Right lobe of liver (tissue), 6 donors: ENCODE measurements at regions not wholly inside any gene's neighbourhood (a gene's known extent, or its start where the extent isn't known, plus 50 kb on each side); places are given as distances from the start of the nearest gene placed in this dataset.

Experiments
- ATAC-seq, 4 donors: fragments of 200-7000 bp; cut with Tn5 transposase; one replicate each; pipeline ENCODE4 v1.9.1; 2020; ENCODE audit warnings: mild to moderate bottlenecking in 4 of 4, moderate library complexity in 4 of 4
- DNase-seq, 3 donors: peaks; one replicate each; pipeline ENCODE4 v3.0.0-alpha.2; 2020
- H3K27ac ChIP-seq, 3 donors: fragments of 200-600 bp; one replicate each; pipeline ENCODE4 v1.8.0; 2022
- H3K27me3 ChIP-seq, 2 donors: fragments of 200-600 bp; one replicate each; pipeline ENCODE4 v1.8.0; 2022
- H3K36me3 ChIP-seq, 4 donors: fragments of 200-600 bp; sonication (generic) in 1 of 4; one replicate each; pipeline versions ENCODE4 v1.5.1 to v1.8.0; 2017 to 2022; ENCODE audit warnings: control low read depth in 1 of 4
- H3K4me1 ChIP-seq, 4 donors: fragments of 200-600 bp; sonication (generic) in 1 of 4; one replicate each; pipeline versions ENCODE4 v1.5.1 to v1.8.0; 2017 to 2022; ENCODE audit warnings: control low read depth in 1 of 4
- H3K4me3 ChIP-seq, 3 donors: fragments of 200-600 bp; one replicate each; pipeline ENCODE4 v1.8.0; 2022
- H3K9me3 ChIP-seq, 4 donors: fragments of 200-600 bp; sonication (generic) in 1 of 4; one replicate each; pipeline versions ENCODE4 v1.5.1 to v1.8.0; 2017 to 2022; ENCODE audit warnings: control low read depth in 1 of 4
- CTCF ChIP-seq, 4 donors: fragments of 200-600 bp in 3 of 4; fragments of 450-650 bp in 1 of 4; IDR thresholded peaks; one replicate each; pipeline versions ENCODE4 v1.5.1 to v1.8.0; 2016 to 2022; ENCODE audit warnings: antibody characterized with exemption in 4 of 4, mild to moderate bottlenecking in 2 of 4
- POLR2A ChIP-seq: fragments of 450-650 bp; IDR thresholded peaks from one replicate; pipeline ENCODE4 v1.6.1; 2017; ENCODE audit warnings: antibody characterized with exemption, mild to moderate bottlenecking
- WGBS: methylation state at CpG from one replicate; pipeline ENCODE4 v1.1.6; 2018; ENCODE audit warnings: low coverage, low lambda C conversion rate; ENCODE audit not compliant: insufficient coverage; ENCODE audit errors: missing lambda C conversion rate; 5-methylcytosine and 5-hydroxymethylcytosine counted together
- intact Hi-C, 2 donors: fragments of 100-400 bp; cut with DNase I; formaldehyde crosslinking; loops; one replicate each; pipeline versions ENCODE4 v1.11.2 to v1.14.1; 2022
- donor health status: DM: no; HTN: yes; CAD: no.
- donor health status: DM: no; HTN: no; CAD: no.
- donor health status: DM: no; HTN: no; CAD: no.
- donor health status: DM: no; HTN: yes; CAD: no.
- donor health status: DM: no; HTN: yes; CAD: no.

DNA sequence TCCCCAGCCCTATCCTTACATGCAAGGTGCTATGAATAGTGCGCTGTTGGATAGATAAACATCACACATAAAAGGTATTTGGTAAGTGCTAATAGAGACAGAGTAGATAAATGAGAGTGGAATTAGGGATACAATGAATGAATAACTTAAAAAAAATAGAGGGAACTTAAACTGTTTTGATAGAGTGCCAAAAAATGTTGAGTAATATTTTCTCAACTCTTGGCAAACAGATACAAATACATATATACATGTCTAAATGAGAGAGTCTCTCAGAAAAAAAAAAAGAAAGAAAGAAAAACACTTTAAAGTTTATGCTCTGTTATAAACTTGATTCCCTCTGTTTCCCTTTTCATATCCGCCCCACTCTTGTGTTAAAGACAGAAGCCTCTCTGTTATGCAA lies 667.4 kb downstream of the ROBO2 start:
- Histone ChIP-seq H3K4me1 (no peaks in the 10 kb centered on the region), H3K27ac (no peak overlapping the region), H3K27me3 (no peaks in the 10 kb centered on the region), H3K9me3 (no peaks in the 10 kb centered on the region), H3K36me3 (no peaks in the 10 kb centered on the region), H3K4me3 (no peak overlapping the region)
- WGBS = 50% methylated on average over 2 of the region's 2 CpGs
- TF ChIP-seq POLR2A (no peak), CTCF (IDR thresholded peaks at IDR 0.05) (no peak)
- DNase-seq (no peak), ATAC-seq (no peak)
- intact Hi-C loops = no loop called here

DNA sequence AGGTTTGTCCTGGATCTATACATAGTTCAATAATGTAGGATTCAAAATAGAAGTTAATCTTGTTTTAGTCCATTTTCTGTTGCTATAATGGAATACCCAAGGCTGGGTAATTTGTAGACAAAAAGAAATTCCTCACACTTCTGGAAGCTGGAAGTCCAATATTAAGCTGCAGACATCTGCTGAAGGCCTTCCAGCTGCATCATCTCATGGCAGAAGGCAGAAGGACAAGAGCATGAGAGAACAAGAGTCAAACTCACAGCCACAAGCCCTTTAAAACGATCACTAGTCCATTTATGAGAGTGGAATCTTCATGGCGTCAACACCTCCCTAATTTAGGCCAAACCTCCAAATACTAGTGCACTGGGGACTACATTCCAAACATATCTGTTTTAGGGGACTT lies 669.3 kb downstream of the ROBO2 start:
- intact Hi-C loops = no loop called here
- Histone ChIP-seq H3K9me3 (no peaks in the 10 kb centered on the region), H3K36me3 (no peaks in the 10 kb centered on the region), H3K27ac (no peak overlapping the region), H3K27me3 (no peaks in the 10 kb centered on the region), H3K4me3 (no peak overlapping the region), H3K4me1 (no peaks in the 10 kb centered on the region)
- no peak for DNase-seq
- TF ChIP-seq POLR2A (no peak), CTCF (IDR thresholded peaks at IDR 0.05) (no peak)
- WGBS = 28% methylated on average over 2 of the region's 2 CpGs
- no peak for ATAC-seq

DNA sequence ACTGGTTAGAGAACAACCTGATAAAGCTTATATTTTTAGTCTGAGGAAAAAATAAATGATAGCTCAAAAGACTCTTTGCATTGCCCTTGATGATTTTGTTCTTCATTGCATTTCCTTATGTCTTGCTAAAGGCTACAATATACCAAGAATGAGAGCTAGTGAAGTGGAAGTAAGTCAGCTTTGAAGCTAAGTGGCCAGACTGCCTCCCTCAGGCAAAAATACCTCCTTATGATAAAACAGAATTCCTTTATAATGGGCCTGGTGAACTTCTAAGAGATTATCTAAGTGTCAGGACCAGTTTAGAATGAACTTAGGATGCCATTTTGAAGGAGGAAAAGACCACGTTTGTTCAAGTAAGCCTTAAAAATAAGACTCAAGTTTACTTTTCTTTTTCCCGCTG lies 678.4 kb downstream of the ROBO2 start:
- TF ChIP-seq POLR2A = no peak
- TF ChIP-seq CTCF (IDR thresholded peaks at IDR 0.05) = no peak
- 20% methylated on average over 2 of the region's 2 CpGs for WGBS
- intact Hi-C loops = no loop called here

DNA sequence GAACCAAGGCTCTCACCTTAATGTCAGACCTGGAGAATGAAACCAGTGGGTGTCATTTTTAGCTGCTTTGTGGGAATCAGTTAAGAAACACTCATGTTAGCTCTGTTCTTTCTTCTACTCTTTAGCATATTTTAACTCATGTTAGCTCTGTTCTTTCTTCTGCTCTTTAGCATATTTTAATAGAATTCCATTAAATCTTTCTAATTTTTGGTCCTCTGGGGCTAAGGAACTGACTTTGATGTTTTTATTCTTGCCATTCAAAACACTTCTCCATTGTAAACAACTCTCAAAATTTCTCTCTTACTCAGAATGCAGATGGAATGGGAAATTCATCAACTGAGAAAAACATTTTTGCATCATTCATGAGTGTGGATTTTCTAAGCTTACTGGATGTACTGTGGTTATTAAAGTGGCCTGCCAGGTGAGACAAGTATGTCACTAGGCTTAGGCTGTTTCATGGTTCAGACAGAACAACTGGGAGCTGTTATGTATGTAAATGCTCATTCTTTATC lies 680.6 kb downstream of the ROBO2 start:
- Histone ChIP-seq H3K36me3 (no peaks in the 10 kb centered on the region), H3K9me3 (no peaks in the 10 kb centered on the region), H3K27me3 (no peaks in the 10 kb centered on the region), H3K4me3 (no peak overlapping the region), H3K27ac (no peak overlapping the region), H3K4me1 (no peaks in the 10 kb centered on the region)
- ATAC-seq = no peak
- DNase-seq = no peak
- TF ChIP-seq POLR2A (no peak), CTCF (IDR thresholded peaks at IDR 0.05) (no peak)
- intact Hi-C loops = no loop called here

More for the DNA sequence above, 678.4 kb downstream of the ROBO2 start:
- ATAC-seq (no peak), DNase-seq (no peak)
- H3K36me3 ChIP-seq = no peaks in the 10 kb centered on the region
- H3K4me1 ChIP-seq = no peaks in the 10 kb centered on the region
- H3K4me3 ChIP-seq = no peak overlapping the region
- no peak overlapping the region for H3K27ac ChIP-seq
- no peaks in the 10 kb centered on the region for H3K27me3 ChIP-seq
- H3K9me3 ChIP-seq = no peaks in the 10 kb centered on the region

GRCh38 chr3:77726517-77726916 lies 686.6 kb downstream of the ROBO2 start:
- Histone ChIP-seq H3K4me1 (no peaks in the 10 kb centered on the region), H3K27ac (no peak overlapping the region), H3K9me3 (no peaks in the 10 kb centered on the region), H3K36me3 (no peaks in the 10 kb centered on the region), H3K4me3 (no peak overlapping the region), H3K27me3 (no peaks in the 10 kb centered on the region)
- TF ChIP-seq CTCF (IDR thresholded peaks at IDR 0.05) (no peak), POLR2A (no peak)
- ATAC-seq (no peak), DNase-seq (no peak)
- intact Hi-C loops = no loop called here
- 19% methylated on average over 1 of the region's 1 CpG for WGBS
